Activated naive CD4-positive, alpha-beta T cell treated with anti-CD3 and anti-CD28 coated beads for 36 hours (primary cell): ENCODE measurements at regions not wholly inside any gene's neighbourhood (a gene's known extent, or its start where the extent isn't known, plus 50 kb on each side); places are given as distances from the start of the nearest gene placed in this dataset.
"Not testable (repeated sequence)": the region's sequence is repeated elsewhere in the genome, so short reads cannot be mapped to it uniquely, and the experiment has no call there.

Experiments used
- CTCF ChIA-PET: fragments of 350-600 bp; sonication (Branson Sonifier 250); formaldehyde crosslinking; loops from one replicate; lab custom pipeline; 2021; ENCODE audit warnings: antibody characterized with exemption; lab: Charles Lee
- DNase-seq: peaks from one replicate; pipeline ENCODE4 v3.0.0-alpha.2; 2020
- H3K27ac Mint-ChIP-seq: one replicate; pipeline ENCODE4 v1.8.0; 2021; ENCODE audit warnings: mild to moderate bottlenecking, mixed read lengths
- H3K27me3 Mint-ChIP-seq: one replicate; pipeline ENCODE4 v1.8.0; 2021; ENCODE audit warnings: low read depth, mixed read lengths
- H3K36me3 Mint-ChIP-seq: one replicate; pipeline ENCODE4 v1.8.0; 2021; ENCODE audit warnings: low read depth, mixed read lengths
- H3K4me1 Mint-ChIP-seq: one replicate; pipeline ENCODE4 v1.8.0; 2021; ENCODE audit warnings: low read depth, mixed read lengths
- H3K4me3 Mint-ChIP-seq: one replicate; pipeline ENCODE4 v1.8.0; 2021; ENCODE audit warnings: mild to moderate bottlenecking, moderate library complexity, mixed read lengths
- H3K9me3 Mint-ChIP-seq: one replicate; pipeline ENCODE4 v1.8.0; 2021; ENCODE audit warnings: mixed read lengths
- intact Hi-C: fragments of 100-400 bp; cut with micrococcal nuclease; formaldehyde crosslinking; loops from one replicate; pipeline ENCODE4 v1.15.1; 2023

- no peaks in the 10 kb centered on the region for H3K36me3 Mint-ChIP-seq
- no peak overlapping the region for H3K27ac Mint-ChIP-seq
- H3K9me3 Mint-ChIP-seq: peaks cover 7% of the 10 kb centered on the region
- no peaks in the 10 kb centered on the region for H3K4me1 Mint-ChIP-seq
- no peak for DNase-seq
- no peaks in the 10 kb centered on the region for H3K27me3 Mint-ChIP-seq
- no peak overlapping the region for H3K4me3 Mint-ChIP-seq
- CTCF ChIA-PET: interaction anchor here (0.6 kb wide), 1 partner anchor 67 kb away, joined by 3 read pairs; no protein-coding TSS in a partner anchor
- intact Hi-C loops: no loop called here
These were observed 218.2 kb downstream of the BCHE start for GRCh38 chr3:165619069-165619468.

GRCh38 chr3:165617134-165617533, 220.1 kb downstream of the BCHE start:
- Mint-ChIP-seq H3K36me3 (no peaks in the 10 kb centered on the region), H3K4me3 (no peak overlapping the region), H3K27ac (no peak overlapping the region), H3K9me3 (peaks cover 6% of the 10 kb centered on the region), H3K4me1 (no peaks in the 10 kb centered on the region), H3K27me3 (no peaks in the 10 kb centered on the region)
- DNase-seq: no peak
- CTCF ChIA-PET: no interaction called here
- intact Hi-C loops: no loop called here

- no peaks in the 10 kb centered on the region for H3K36me3 Mint-ChIP-seq
- H3K4me3 Mint-ChIP-seq: no peak overlapping the region
- no peaks in the 10 kb centered on the region for H3K4me1 Mint-ChIP-seq
- H3K27me3 Mint-ChIP-seq: no peaks in the 10 kb centered on the region
- DNase-seq: no peak
- intact Hi-C loops: no loop called here
- CTCF ChIA-PET: no interaction called here
- H3K27ac Mint-ChIP-seq: no peak overlapping the region
- peaks cover 6% of the 10 kb centered on the region for H3K9me3 Mint-ChIP-seq
These were observed 222.9 kb downstream of the BCHE start for GRCh38 chr3:165614337-165614736.

- Mint-ChIP-seq H3K4me1 (no peaks in the 10 kb centered on the region), H3K27me3 (no peaks in the 10 kb centered on the region), H3K36me3 (no peaks in the 10 kb centered on the region), H3K27ac (no peak overlapping the region), H3K4me3 (no peak overlapping the region), H3K9me3 (peaks cover 6% of the 10 kb centered on the region)
- CTCF ChIA-PET: no interaction called here
- intact Hi-C loops: no loop called here
- no peak for DNase-seq
These were observed 224.2 kb downstream of the BCHE start for GRCh38 chr3:165613014-165613413.

GRCh38 chr3:165607221-165607620, 230.0 kb downstream of the BCHE start:
- Mint-ChIP-seq H3K4me3 (no peak overlapping the region), H3K36me3 (no peaks in the 10 kb centered on the region), H3K4me1 (no peaks in the 10 kb centered on the region), H3K27me3 (no peaks in the 10 kb centered on the region), H3K9me3 (peaks cover 9% of the 10 kb centered on the region), H3K27ac (no peak overlapping the region)
- DNase-seq: no peak
- intact Hi-C loops: no loop called here
- CTCF ChIA-PET: no interaction called here

GRCh38 chr3:165603196-165603595, 234.0 kb downstream of the BCHE start:
- H3K27ac Mint-ChIP-seq: no peak overlapping the region
- H3K4me3 Mint-ChIP-seq: no peak overlapping the region
- no peaks in the 10 kb centered on the region for H3K36me3 Mint-ChIP-seq
- intact Hi-C loops: no loop called here
- CTCF ChIA-PET: no interaction called here
- no peaks in the 10 kb centered on the region for H3K27me3 Mint-ChIP-seq
- peaks cover 9% of the 10 kb centered on the region for H3K9me3 Mint-ChIP-seq
- H3K4me1 Mint-ChIP-seq: no peaks in the 10 kb centered on the region
- DNase-seq: no peak

- H3K4me3 Mint-ChIP-seq, CTCF ChIA-PET, H3K27me3 Mint-ChIP-seq, H3K4me1 Mint-ChIP-seq, H3K27ac Mint-ChIP-seq, H3K36me3 Mint-ChIP-seq, intact Hi-C loops, DNase-seq: not testable (repeated sequence)
- peaks cover 10% of the 10 kb centered on the region for H3K9me3 Mint-ChIP-seq
These were observed 264.7 kb downstream of the BCHE start for GRCh38 chr3:165572566-165572965.

GRCh38 chr3:165568907-165569462, 268.2 kb downstream of the BCHE start:
- no peaks in the 10 kb centered on the region for H3K27me3 Mint-ChIP-seq
- peaks cover 6% of the 10 kb centered on the region for H3K9me3 Mint-ChIP-seq
- no peaks in the 10 kb centered on the region for H3K4me1 Mint-ChIP-seq
- CTCF ChIA-PET: interaction anchor here (0.6 kb wide), 1 partner anchor 10 kb away, joined by 4 read pairs; no protein-coding TSS in a partner anchor
- H3K27ac Mint-ChIP-seq: no peak overlapping the region
- H3K4me3 Mint-ChIP-seq: no peak overlapping the region
- no peak for DNase-seq
- intact Hi-C loops: no loop called here
- H3K36me3 Mint-ChIP-seq: no peaks in the 10 kb centered on the region

- no peak for DNase-seq
- Mint-ChIP-seq H3K27ac (no peak overlapping the region), H3K4me1 (no peaks in the 10 kb centered on the region), H3K36me3 (no peaks in the 10 kb centered on the region), H3K4me3 (no peak overlapping the region), H3K9me3 (peaks cover 6% of the 10 kb centered on the region), H3K27me3 (no peaks in the 10 kb centered on the region)
- intact Hi-C loops: no loop called here
- CTCF ChIA-PET: no interaction called here
These were observed 281.4 kb downstream of the BCHE start for GRCh38 chr3:165555785-165556184.

- no peak for DNase-seq
- Mint-ChIP-seq H3K27ac (no peak overlapping the region), H3K36me3 (no peaks in the 10 kb centered on the region), H3K4me3 (no peak overlapping the region), H3K9me3 (peaks cover 6% of the 10 kb centered on the region), H3K27me3 (no peaks in the 10 kb centered on the region), H3K4me1 (no peaks in the 10 kb centered on the region)
- CTCF ChIA-PET: no interaction called here
- intact Hi-C loops: no loop called here
These were observed 283.9 kb downstream of the BCHE start for GRCh38 chr3:165553371-165553770.

GRCh38 chr3:165549665-165550064, 287.6 kb downstream of the BCHE start:
- Mint-ChIP-seq H3K4me1 (no peaks in the 10 kb centered on the region), H3K36me3 (no peaks in the 10 kb centered on the region), H3K27me3 (no peaks in the 10 kb centered on the region), H3K9me3 (peaks cover 6% of the 10 kb centered on the region), H3K4me3 (no peak overlapping the region), H3K27ac (no peak overlapping the region)
- intact Hi-C loops: no loop called here
- CTCF ChIA-PET: interaction anchor here (0.6 kb wide), 1 partner anchor 257 kb away, joined by 3 read pairs; no protein-coding TSS in a partner anchor
- no peak for DNase-seq

GRCh38 chr3:165549037-165549436, 288.2 kb downstream of the BCHE start:
- CTCF ChIA-PET: no interaction called here
- DNase-seq: no peak
- H3K4me3 Mint-ChIP-seq: no peak overlapping the region
- intact Hi-C loops: no loop called here
- H3K27ac Mint-ChIP-seq: no peak overlapping the region
- no peaks in the 10 kb centered on the region for H3K36me3 Mint-ChIP-seq
- H3K9me3 Mint-ChIP-seq: peaks cover 7% of the 10 kb centered on the region
- no peaks in the 10 kb centered on the region for H3K27me3 Mint-ChIP-seq
- no peaks in the 10 kb centered on the region for H3K4me1 Mint-ChIP-seq

- intact Hi-C loops: no loop called here
- DNase-seq: no peak
- H3K4me3 Mint-ChIP-seq: no peak overlapping the region
- CTCF ChIA-PET: no interaction called here
- H3K27ac Mint-ChIP-seq: no peak overlapping the region
- no peaks in the 10 kb centered on the region for H3K27me3 Mint-ChIP-seq
- peaks cover 7% of the 10 kb centered on the region for H3K9me3 Mint-ChIP-seq
- H3K36me3 Mint-ChIP-seq: no peaks in the 10 kb centered on the region
- H3K4me1 Mint-ChIP-seq: no peaks in the 10 kb centered on the region
These were observed 292.2 kb downstream of the BCHE start for GRCh38 chr3:165545059-165545458.
